ENCODE measurements at regions not wholly inside any gene's neighbourhood (a gene's known extent, or its start where the extent isn't known, plus 50 kb on each side); places are given as distances from the start of the nearest gene placed in this dataset.
"Not testable (repeated sequence)": the region's sequence is repeated elsewhere in the genome, so short reads cannot be mapped to it uniquely, and the experiment has no call there.

DNA sequence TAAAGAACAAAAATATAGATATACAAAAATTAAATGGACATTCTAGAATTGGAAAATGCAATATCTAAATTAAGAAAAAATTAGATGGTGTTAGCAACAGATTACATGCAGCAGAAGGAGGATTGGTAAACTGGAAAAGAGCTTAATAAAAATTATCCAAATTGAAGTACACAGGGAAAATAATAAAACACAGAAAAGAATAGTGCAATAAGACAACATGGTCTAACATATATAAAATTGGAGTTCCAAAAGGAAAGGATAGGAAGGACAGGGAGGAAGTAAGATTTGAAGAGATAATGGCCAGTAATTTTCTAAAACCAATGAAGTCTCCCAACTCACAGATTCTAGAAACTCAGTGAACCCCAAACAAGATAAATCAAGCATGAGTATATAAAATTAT is 194.5 kb downstream of the TBX18 start:
- Histone ChIP-seq H3K79me2 (ENCODE audit: control insufficient read depth, insufficient read depth, low read length) (no peaks in the 10 kb centered on the region), H3K4me1 (ENCODE audit: control insufficient read depth, extremely low read depth, insufficient read depth, low read length) (no peaks in the 10 kb centered on the region), H3K4me3 (ENCODE audit: control insufficient read depth in 2 of 3, extremely low read depth in 1 of 3, insufficient read depth in 2 of 3, low read depth in 1 of 3, low read length in 3 of 3) (no peak overlapping the region), H3K4me2 (ENCODE audit: control insufficient read depth, extremely low read depth, insufficient read depth, low read depth, low read length) (no peak overlapping the region), H2AFZ (ENCODE audit: control insufficient read depth, low read length) (no peak overlapping the region), H3K9me1 (ENCODE audit: control insufficient read depth, extremely low read depth, insufficient read depth, low read length) (no peaks in the 10 kb centered on the region), H3K9me3 (ENCODE audit: control insufficient read depth, low read depth, low read length) (no peaks in the 10 kb centered on the region), H3K27me3 (ENCODE audit: control insufficient read depth, extremely low read depth, insufficient read depth, low read length) (no peaks in the 10 kb centered on the region), H3K36me3 (ENCODE audit: control insufficient read depth in 2 of 2, extremely low read depth in 1 of 2, insufficient read depth in 2 of 2, low read length in 2 of 2) (no peaks in the 10 kb centered on the region), H3K27ac (ENCODE audit: control insufficient read depth, insufficient read depth, low read length) (no peak overlapping the region), H4K20me1 (ENCODE audit: control insufficient read depth, extremely low read depth, insufficient read depth, low read length) (no peaks in the 10 kb centered on the region), H3K9ac (ENCODE audit: control insufficient read depth, extremely low read depth, insufficient read depth, low read length) (no peak overlapping the region)
- FAIRE-seq, result no peak
- dilution Hi-C loops (cut with MboI; ENCODE audit: extremely low pct_ligation_motif_present, low sequenced_read_pairs), result no loop called here
- TF ChIP-seq EZH2 (IDR thresholded peaks at IDR 0.05; ENCODE audit: low read length), result no peak
- TF ChIP-seq, protein P1, sequence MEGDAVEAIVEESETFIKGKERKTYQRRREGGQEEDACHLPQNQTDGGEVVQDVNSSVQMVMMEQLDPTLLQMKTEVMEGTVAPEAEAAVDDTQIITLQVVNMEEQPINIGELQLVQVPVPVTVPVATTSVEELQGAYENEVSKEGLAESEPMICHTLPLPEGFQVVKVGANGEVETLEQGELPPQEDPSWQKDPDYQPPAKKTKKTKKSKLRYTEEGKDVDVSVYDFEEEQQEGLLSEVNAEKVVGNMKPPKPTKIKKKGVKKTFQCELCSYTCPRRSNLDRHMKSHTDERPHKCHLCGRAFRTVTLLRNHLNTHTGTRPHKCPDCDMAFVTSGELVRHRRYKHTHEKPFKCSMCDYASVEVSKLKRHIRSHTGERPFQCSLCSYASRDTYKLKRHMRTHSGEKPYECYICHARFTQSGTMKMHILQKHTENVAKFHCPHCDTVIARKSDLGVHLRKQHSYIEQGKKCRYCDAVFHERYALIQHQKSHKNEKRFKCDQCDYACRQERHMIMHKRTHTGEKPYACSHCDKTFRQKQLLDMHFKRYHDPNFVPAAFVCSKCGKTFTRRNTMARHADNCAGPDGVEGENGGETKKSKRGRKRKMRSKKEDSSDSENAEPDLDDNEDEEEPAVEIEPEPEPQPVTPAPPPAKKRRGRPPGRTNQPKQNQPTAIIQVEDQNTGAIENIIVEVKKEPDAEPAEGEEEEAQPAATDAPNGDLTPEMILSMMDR (optimal IDR thresholded peaks at IDR 0.05 in 1 of 3, IDR thresholded peaks at IDR 0.05 in 1 of 3, conservative IDR thresholded peaks at IDR 0.05 in 1 of 3; ENCODE audit: extremely low read depth in 1 of 3, insufficient read depth in 2 of 3, low read length in 3 of 3), result no peak
- DNase-seq (ENCODE audit: low read depth, low spot score), result no peak

DNA sequence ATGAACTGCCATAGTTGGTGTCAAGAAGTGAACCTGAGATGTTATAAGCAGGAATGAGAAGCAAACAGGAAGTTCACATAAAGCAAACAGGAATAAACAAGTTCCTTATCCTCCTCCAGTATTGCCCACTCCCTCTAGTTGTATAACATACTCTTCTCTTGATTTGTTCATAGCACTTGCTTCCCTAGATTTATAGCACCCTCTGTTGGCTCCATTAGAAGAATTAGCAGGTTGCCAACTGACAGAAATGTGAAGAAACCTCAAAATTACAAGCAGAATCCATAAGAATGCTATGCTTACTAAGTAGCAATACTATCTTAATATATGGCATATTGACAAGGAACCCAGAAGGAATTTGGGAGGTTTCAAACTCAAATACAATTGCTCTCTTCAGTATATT is 195.4 kb downstream of the TBX18 start:
- DNase-seq (ENCODE audit: low read depth, low spot score) (no peak), FAIRE-seq (no peak)
- Histone ChIP-seq H4K20me1 (ENCODE audit: control insufficient read depth, extremely low read depth, insufficient read depth, low read length) (no peaks in the 10 kb centered on the region), H2AFZ (ENCODE audit: control insufficient read depth, low read length) (no peak overlapping the region), H3K36me3 (ENCODE audit: control insufficient read depth in 2 of 2, extremely low read depth in 1 of 2, insufficient read depth in 2 of 2, low read length in 2 of 2) (no peaks in the 10 kb centered on the region), H3K4me1 (ENCODE audit: control insufficient read depth, extremely low read depth, insufficient read depth, low read length) (no peaks in the 10 kb centered on the region), H3K27me3 (ENCODE audit: control insufficient read depth, extremely low read depth, insufficient read depth, low read length) (no peaks in the 10 kb centered on the region), H3K4me2 (ENCODE audit: control insufficient read depth, extremely low read depth, insufficient read depth, low read depth, low read length) (no peak overlapping the region), H3K4me3 (ENCODE audit: control insufficient read depth in 2 of 3, extremely low read depth in 1 of 3, insufficient read depth in 2 of 3, low read depth in 1 of 3, low read length in 3 of 3) (no peak overlapping the region), H3K9me3 (ENCODE audit: control insufficient read depth, low read depth, low read length) (no peaks in the 10 kb centered on the region), H3K9ac (ENCODE audit: control insufficient read depth, extremely low read depth, insufficient read depth, low read length) (no peak overlapping the region), H3K79me2 (ENCODE audit: control insufficient read depth, insufficient read depth, low read length) (no peaks in the 10 kb centered on the region), H3K9me1 (ENCODE audit: control insufficient read depth, extremely low read depth, insufficient read depth, low read length) (no peaks in the 10 kb centered on the region), H3K27ac (ENCODE audit: control insufficient read depth, insufficient read depth, low read length) (no peak overlapping the region)
- TF ChIP-seq EZH2 (IDR thresholded peaks at IDR 0.05; ENCODE audit: low read length), result no peak
- TF ChIP-seq, protein P1 (optimal IDR thresholded peaks at IDR 0.05 in 1 of 3, IDR thresholded peaks at IDR 0.05 in 1 of 3, conservative IDR thresholded peaks at IDR 0.05 in 1 of 3; ENCODE audit: extremely low read depth in 1 of 3, insufficient read depth in 2 of 3, low read length in 3 of 3), result no peak
- dilution Hi-C loops (cut with MboI; ENCODE audit: extremely low pct_ligation_motif_present, low sequenced_read_pairs), result no loop called here

DNA sequence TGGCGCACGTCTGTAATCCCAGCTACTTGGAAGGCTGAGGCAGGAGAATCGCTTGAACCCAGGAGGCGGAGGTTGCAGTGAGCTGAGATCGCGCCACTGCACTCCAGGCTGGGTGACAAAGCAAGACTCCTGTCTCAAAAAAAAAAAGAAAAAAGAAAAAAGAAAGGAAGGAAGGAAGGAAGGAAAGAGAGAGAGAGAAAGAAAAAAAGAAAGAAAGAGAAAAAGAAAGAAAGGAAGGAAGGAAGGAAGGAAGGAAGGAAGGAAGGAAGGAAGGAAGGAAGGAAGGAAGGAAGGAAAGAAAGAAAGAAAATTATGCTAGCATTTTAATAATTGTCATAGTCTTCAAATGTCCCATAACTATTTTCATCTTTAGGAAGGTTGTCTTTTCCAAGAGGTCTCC is 198.7 kb downstream of the TBX18 start:
- dilution Hi-C loops (cut with MboI; ENCODE audit: extremely low pct_ligation_motif_present, low sequenced_read_pairs); H3K27ac ChIP-seq (ENCODE audit: control insufficient read depth, insufficient read depth, low read length); H3K9ac ChIP-seq (ENCODE audit: control insufficient read depth, extremely low read depth, insufficient read depth, low read length); H3K4me3 ChIP-seq (ENCODE audit: control insufficient read depth in 2 of 3, extremely low read depth in 1 of 3, insufficient read depth in 2 of 3, low read depth in 1 of 3, low read length in 3 of 3); DNase-seq (ENCODE audit: low read depth, low spot score); H3K79me2 ChIP-seq (ENCODE audit: control insufficient read depth, insufficient read depth, low read length); H4K20me1 ChIP-seq (ENCODE audit: control insufficient read depth, extremely low read depth, insufficient read depth, low read length); FAIRE-seq; H3K9me3 ChIP-seq (ENCODE audit: control insufficient read depth, low read depth, low read length); H3K27me3 ChIP-seq (ENCODE audit: control insufficient read depth, extremely low read depth, insufficient read depth, low read length); H3K36me3 ChIP-seq (ENCODE audit: control insufficient read depth in 2 of 2, extremely low read depth in 1 of 2, insufficient read depth in 2 of 2, low read length in 2 of 2); H3K4me1 ChIP-seq (ENCODE audit: control insufficient read depth, extremely low read depth, insufficient read depth, low read length); H3K9me1 ChIP-seq (ENCODE audit: control insufficient read depth, extremely low read depth, insufficient read depth, low read length); H3K4me2 ChIP-seq (ENCODE audit: control insufficient read depth, extremely low read depth, insufficient read depth, low read depth, low read length); H2AFZ ChIP-seq (ENCODE audit: control insufficient read depth, low read length): not testable (repeated sequence)

Data from keratinocyte (primary cell).